Ovary (tissue), 7 donors: ENCODE measurements at regions not wholly inside any gene's neighbourhood (a gene's known extent, or its start where the extent isn't known, plus 50 kb on each side); places are given as distances from the start of the nearest gene placed in this dataset.

Source experiments
- DNase-seq, 5 donors: peaks; one replicate each; pipeline ENCODE4 v3.0.0-alpha.2; 2019 to 2020
- H3K27ac ChIP-seq, 2 donors: fragments of 200-600 bp; one replicate each; pipeline versions ENCODE4 v1.5.1 to v1.8.0; 2019 to 2022
- H3K27me3 ChIP-seq: fragments of 200-600 bp; one replicate; pipeline ENCODE4 v1.8.0; 2022
- H3K36me3 ChIP-seq: fragments of 200-600 bp; sonication (generic); one replicate; pipeline ENCODE4 v1.5.1; 2019
- H3K4me1 ChIP-seq: one replicate; pipeline ENCODE4 v1.8.1; 2013; ENCODE audit warnings: mild to moderate bottlenecking, moderate library complexity; ENCODE audit not compliant: insufficient read depth
- H3K4me3 ChIP-seq: fragments of 200-600 bp; sonication (generic); one replicate; pipeline ENCODE4 v1.5.1; 2017
- H3K9me3 ChIP-seq, 2 donors: fragments of 200-600 bp in 1 of 2; sonication (generic) in 1 of 2; one replicate each; pipeline versions ENCODE4 v1.5.1 to v1.8.1; 2013 to 2019; ENCODE audit warnings: mild to moderate bottlenecking in 1 of 2, moderate library complexity in 1 of 2
- CTCF ChIP-seq, 3 donors: fragments of 450-650 bp in 2 of 3; fragments of 200-600 bp in 1 of 3; IDR thresholded peaks; one replicate each; pipeline versions ENCODE4 v1.5.1 to v1.8.0; 2016 to 2022; ENCODE audit warnings: antibody characterized with exemption in 3 of 3, mild to moderate bottlenecking in 1 of 3
- EP300 ChIP-seq: sonication (generic); formaldehyde crosslinking; IDR thresholded peaks from one replicate; pipeline ENCODE4 v1.6.1; 2017; ENCODE audit warnings: antibody characterized with exemption
- POLR2A ChIP-seq: fragments of 450-650 bp; IDR thresholded peaks from one replicate; pipeline ENCODE4 v1.6.1; 2017; ENCODE audit warnings: antibody characterized with exemption, mild to moderate bottlenecking, moderate library complexity
- WGBS, 3 donors: extraction: QIAGEN DNeasy Blood & Tissue Kit in 1 of 3; methylation state at CpG; one replicate each; pipeline versions ENCODE4 v1.1.5 to v1.1.7; 2013 to 2017; 5-methylcytosine and 5-hydroxymethylcytosine counted together
- intact Hi-C, 4 donors: fragments of 100-400 bp; cut with DNase I; formaldehyde crosslinking; loops; one replicate each; pipeline versions ENCODE4 v1.11.0 to v1.15.1; 2022 to 2023
- donor health status: DM: no; HTN: no; CAD: no; lungs with moderate emphysema.
- donor health status: DM: no; HTN: no; CAD: no.
- donor health status: Bipolar disorder and iron deficiency.
- donor health status: DM: no; HTN: no; CAD: no.
- donor health status: DM: yes; HTN: yes; CAD: no.

GRCh38 chr12:76272287-76272686 is 75.9 kb downstream of the BBS10 start:
- Histone ChIP-seq H3K27me3 (no peaks in the 10 kb centered on the region), H3K27ac (no peak overlapping the region), H3K4me3 (no peak overlapping the region), H3K4me1 (no peaks in the 10 kb centered on the region), H3K9me3 (no peaks in the 10 kb centered on the region), H3K36me3 (no peaks in the 10 kb centered on the region)
- intact Hi-C loops, result no loop called here
- no peak for DNase-seq
- TF ChIP-seq EP300, result no peak
- no peak for TF ChIP-seq POLR2A
- no peak for TF ChIP-seq CTCF (IDR thresholded peaks at IDR 0.05)
- WGBS, 3 donors, result 27 to 51% (median 32%) methylated on average over 4 of the region's 4 CpGs

DNA sequence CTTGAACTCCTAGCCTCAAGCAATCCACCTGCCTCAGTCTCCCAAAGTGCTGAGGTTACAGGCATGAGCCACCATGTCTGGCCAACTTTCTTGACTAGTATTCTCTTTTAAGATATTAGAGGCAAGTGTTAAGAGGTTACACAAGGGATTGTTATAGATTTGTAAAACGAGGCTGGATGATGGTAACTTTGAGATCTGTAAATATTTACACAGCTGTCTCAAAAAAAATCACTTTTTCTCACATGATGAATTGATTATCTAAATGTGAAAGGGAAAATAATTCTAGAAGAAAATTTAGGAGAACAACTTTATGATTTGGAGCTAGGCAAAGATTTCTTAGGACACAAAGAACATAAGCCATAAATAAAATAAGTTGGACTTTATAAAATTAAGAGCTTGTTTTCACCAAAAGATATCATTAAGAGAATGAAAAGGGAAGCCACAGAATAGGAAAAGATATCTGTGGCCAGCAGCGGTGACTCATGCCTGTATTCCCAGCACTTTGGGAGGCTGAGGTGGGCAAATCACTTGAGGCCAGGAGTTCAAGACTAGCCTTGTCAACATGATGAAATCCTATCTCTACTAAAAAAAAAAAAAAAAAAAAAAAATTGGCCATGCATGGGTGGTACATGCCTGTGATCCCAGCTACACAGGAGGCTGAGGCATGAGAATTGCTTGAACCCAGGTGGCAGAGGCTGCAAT is 77.4 kb downstream of the BBS10 start:
- H3K27ac ChIP-seq, result no peak overlapping the region
- TF ChIP-seq POLR2A (no peak), EP300 (no peak), CTCF (IDR thresholded peaks at IDR 0.05) (no peak)
- no peaks in the 10 kb centered on the region for H3K9me3 ChIP-seq
- H3K4me1 ChIP-seq, result no peaks in the 10 kb centered on the region
- DNase-seq, result no peak
- intact Hi-C loops, result no loop called here
- WGBS, 3 donors, result 38 to 40% (median 39%) methylated on average over 2 of the region's 2 CpGs
- no peaks in the 10 kb centered on the region for H3K36me3 ChIP-seq
- no peaks in the 10 kb centered on the region for H3K27me3 ChIP-seq
- H3K4me3 ChIP-seq, result no peak overlapping the region

DNA sequence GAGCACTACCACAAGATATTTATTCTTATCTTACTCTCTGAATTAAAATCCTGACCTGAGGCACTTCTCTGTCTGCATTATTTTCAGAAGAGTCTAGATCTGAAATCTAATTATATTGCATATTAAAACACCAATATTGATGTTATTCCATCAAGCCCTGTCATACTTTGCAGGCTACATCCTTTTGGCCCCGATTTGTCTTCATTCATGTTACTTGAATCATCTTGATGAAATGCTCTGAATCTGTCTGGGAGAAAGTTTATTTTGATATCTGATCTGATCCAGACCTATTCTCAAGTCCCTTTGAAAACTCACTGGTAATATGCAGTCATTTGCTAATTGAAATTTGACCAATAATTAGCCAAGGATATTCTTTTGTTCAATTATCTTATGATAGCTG is 79.9 kb downstream of the BBS10 start:
- 84 to 93% (median 88%) methylated on average over 1 of the region's 1 CpG for WGBS, 3 donors
- Histone ChIP-seq H3K27ac (no peak overlapping the region), H3K27me3 (no peaks in the 10 kb centered on the region), H3K4me3 (no peak overlapping the region), H3K4me1 (no peaks in the 10 kb centered on the region), H3K36me3 (no peaks in the 10 kb centered on the region), H3K9me3 (no peaks in the 10 kb centered on the region)
- intact Hi-C loops, result no loop called here
- no peak for DNase-seq
- no peak for TF ChIP-seq EP300
- no peak for TF ChIP-seq CTCF (IDR thresholded peaks at IDR 0.05)
- TF ChIP-seq POLR2A, result no peak

DNA sequence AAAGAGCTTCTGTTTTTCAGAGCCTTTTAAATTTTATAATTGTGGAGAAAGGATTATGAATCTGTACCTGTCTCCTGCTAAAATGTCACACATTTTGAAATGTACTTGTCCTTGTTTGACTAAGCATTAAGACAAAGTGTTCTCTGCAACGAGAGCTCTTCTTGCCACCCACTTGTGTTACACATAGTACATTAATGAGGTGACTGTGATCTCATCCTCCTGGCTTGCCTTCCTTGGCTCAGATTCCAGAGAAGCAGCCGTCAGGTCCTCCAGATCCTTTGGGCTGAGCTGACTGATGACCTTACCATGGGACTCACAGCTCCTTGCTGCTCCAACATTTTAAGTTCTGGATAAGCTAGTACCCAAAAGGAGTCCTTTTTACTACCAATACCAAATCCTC is 81.4 kb downstream of the BBS10 start:
- intact Hi-C loops, result no loop called here
- WGBS, 3 donors, result 27 to 37% (median 36%) methylated on average over 2 of the region's 2 CpGs
- DNase-seq, result no peak

More for the DNA sequence above, 81.4 kb downstream of the BBS10 start:
- H3K9me3 ChIP-seq, result no peaks in the 10 kb centered on the region
- no peak overlapping the region for H3K27ac ChIP-seq
- no peak overlapping the region for H3K4me3 ChIP-seq
- no peaks in the 10 kb centered on the region for H3K4me1 ChIP-seq
- H3K27me3 ChIP-seq, result no peaks in the 10 kb centered on the region
- H3K36me3 ChIP-seq, result no peaks in the 10 kb centered on the region
- TF ChIP-seq CTCF (IDR thresholded peaks at IDR 0.05), result no peak
